Thymus (tissue), 11 donors: ENCODE measurements at regions not wholly inside any gene's neighbourhood (a gene's known extent, or its start where the extent isn't known, plus 50 kb on each side); places are given as distances from the start of the nearest gene placed in this dataset.

ENCODE experiments used
- DNase-seq, 9 donors: peaks; one replicate each; pipeline ENCODE4 v3.0.0-alpha.2; 2013; ENCODE audit warnings: low spot score in 9 of 9, low read depth in 6 of 9, missing footprints in 1 of 9
- H3K27ac ChIP-seq, 2 donors: one replicate each; pipeline ENCODE4 v1.5.1; 2013; ENCODE audit warnings: control low read depth in 1 of 2, low read depth in 1 of 2, low read length in 1 of 2, mild to moderate bottlenecking in 1 of 2, moderate library complexity in 1 of 2
- H3K27me3 ChIP-seq, 2 donors: one replicate each; pipeline ENCODE4 v1.5.1; 2013; ENCODE audit warnings: low read length in 1 of 2; ENCODE audit not compliant: control insufficient read depth in 2 of 2, insufficient read depth in 1 of 2
- H3K36me3 ChIP-seq, 2 donors: one replicate each; pipeline ENCODE4 v1.5.1; 2013; ENCODE audit warnings: low read length in 1 of 2, mild to moderate bottlenecking in 1 of 2, moderate library complexity in 1 of 2; ENCODE audit not compliant: control insufficient read depth in 2 of 2, insufficient read depth in 2 of 2
- H3K4me1 ChIP-seq, 2 donors: one replicate each; pipeline ENCODE4 v1.5.1; 2013; ENCODE audit warnings: low read length in 2 of 2; ENCODE audit not compliant: control insufficient read depth in 2 of 2, insufficient read depth in 2 of 2
- H3K4me3 ChIP-seq, 2 donors: one replicate each; pipeline ENCODE4 v1.5.1; 2013; ENCODE audit warnings: low read length in 2 of 2, control low read depth in 1 of 2, mild to moderate bottlenecking in 1 of 2
- H3K9me3 ChIP-seq, 2 donors: one replicate each; pipeline ENCODE4 v1.5.1; 2013; ENCODE audit warnings: low read length in 1 of 2, mild to moderate bottlenecking in 1 of 2; ENCODE audit not compliant: control insufficient read depth in 2 of 2, insufficient read depth in 1 of 2
- WGBS: extraction: QIAGEN DNeasy Blood & Tissue Kit; methylation state at CpG from one replicate; pipeline ENCODE4 v1.1.7; 2013; 5-methylcytosine and 5-hydroxymethylcytosine counted together
- donor health status: healthy.

- no peaks in the 10 kb centered on the region for H3K36me3 ChIP-seq
- H3K9me3 ChIP-seq: no peaks in the 10 kb centered on the region
- H3K4me1 ChIP-seq: no peaks in the 10 kb centered on the region
- no peak overlapping the region for H3K4me3 ChIP-seq
- H3K27ac ChIP-seq: no peak overlapping the region
- no peak for DNase-seq
- H3K27me3 ChIP-seq: no peaks in the 10 kb centered on the region
Observed at GRCh38 chr3:113142476-113142875, 68.9 kb upstream of the BOC start.

DNA sequence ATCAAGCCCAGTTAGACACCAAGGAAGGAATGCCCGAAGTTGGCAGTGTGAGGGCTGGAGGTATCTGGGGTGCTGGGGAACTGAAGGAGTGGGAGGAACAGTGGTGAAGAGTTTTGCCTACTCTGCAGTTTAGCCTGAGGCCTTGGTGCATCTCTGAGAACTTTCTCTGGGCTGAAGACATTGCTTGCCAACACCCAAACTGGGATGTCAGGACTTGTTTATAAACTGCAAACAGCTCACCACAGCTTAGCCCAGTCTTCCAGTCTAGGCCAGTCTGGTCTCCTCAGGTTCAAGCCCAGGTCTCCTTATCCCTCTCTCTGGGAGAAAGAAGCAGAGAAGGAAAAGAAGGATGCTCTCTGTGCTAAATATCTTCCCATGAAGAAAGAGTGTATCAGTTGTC is 68.0 kb upstream of the BOC start:
- H3K27ac ChIP-seq: no peak overlapping the region
- H3K36me3 ChIP-seq: no peaks in the 10 kb centered on the region
- H3K27me3 ChIP-seq: no peaks in the 10 kb centered on the region
- no peak overlapping the region for H3K4me3 ChIP-seq
- DNase-seq: no peak
- H3K4me1 ChIP-seq: no peaks in the 10 kb centered on the region
- WGBS: 100% methylated on average over 1 of the region's 1 CpG
- no peaks in the 10 kb centered on the region for H3K9me3 ChIP-seq

- no peaks in the 10 kb centered on the region for H3K9me3 ChIP-seq
- DNase-seq: no peak
- peak overlapping the region; percentile 10 to 29 for H3K27ac ChIP-seq
- no peaks in the 10 kb centered on the region for H3K36me3 ChIP-seq
- H3K27me3 ChIP-seq: no peaks in the 10 kb centered on the region
- WGBS: 92% methylated on average over 9 of the region's 9 CpGs
- no peak overlapping the region for H3K4me3 ChIP-seq
- no peaks in the 10 kb centered on the region for H3K4me1 ChIP-seq
Observed at GRCh38 chr3:113147681-113148261, 63.6 kb upstream of the BOC start.

- DNase-seq: no peak
- H3K4me1 ChIP-seq: no peaks in the 10 kb centered on the region
- H3K36me3 ChIP-seq: no peaks in the 10 kb centered on the region
- H3K9me3 ChIP-seq: no peaks in the 10 kb centered on the region
- no peak overlapping the region for H3K4me3 ChIP-seq
- WGBS: 90% methylated on average over 4 of the region's 4 CpGs
- H3K27ac ChIP-seq: peak overlapping the region; percentile 29 to 37
- H3K27me3 ChIP-seq: no peaks in the 10 kb centered on the region
Observed at GRCh38 chr3:113148284-113148683, 63.1 kb upstream of the BOC start.

DNA sequence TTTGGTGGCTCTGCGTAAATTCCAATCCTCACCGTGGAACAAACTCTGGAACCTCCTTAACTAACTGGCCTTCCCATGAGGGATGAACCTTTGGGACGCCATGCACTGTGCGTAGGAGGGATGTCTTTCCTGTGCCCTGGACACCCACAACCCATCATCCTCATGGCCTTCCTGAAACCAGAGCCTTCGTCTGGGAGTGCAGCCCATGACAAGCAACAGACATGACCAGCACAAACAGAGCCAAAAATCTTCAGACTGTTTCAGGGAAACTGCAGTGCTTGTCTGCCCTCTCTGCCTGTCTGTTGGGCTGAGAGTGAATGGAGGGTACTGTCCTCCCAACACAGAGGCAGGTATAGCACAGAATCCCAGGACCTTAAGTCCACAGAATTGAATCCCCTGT is 61.1 kb upstream of the BOC start:
- no peaks in the 10 kb centered on the region for H3K36me3 ChIP-seq
- H3K27me3 ChIP-seq: no peaks in the 10 kb centered on the region
- no peak for DNase-seq
- H3K9me3 ChIP-seq: no peaks in the 10 kb centered on the region
- 93% methylated on average over 5 of the region's 5 CpGs for WGBS
- no peak overlapping the region for H3K27ac ChIP-seq
- no peaks in the 10 kb centered on the region for H3K4me1 ChIP-seq
- H3K4me3 ChIP-seq: no peak overlapping the region

DNA sequence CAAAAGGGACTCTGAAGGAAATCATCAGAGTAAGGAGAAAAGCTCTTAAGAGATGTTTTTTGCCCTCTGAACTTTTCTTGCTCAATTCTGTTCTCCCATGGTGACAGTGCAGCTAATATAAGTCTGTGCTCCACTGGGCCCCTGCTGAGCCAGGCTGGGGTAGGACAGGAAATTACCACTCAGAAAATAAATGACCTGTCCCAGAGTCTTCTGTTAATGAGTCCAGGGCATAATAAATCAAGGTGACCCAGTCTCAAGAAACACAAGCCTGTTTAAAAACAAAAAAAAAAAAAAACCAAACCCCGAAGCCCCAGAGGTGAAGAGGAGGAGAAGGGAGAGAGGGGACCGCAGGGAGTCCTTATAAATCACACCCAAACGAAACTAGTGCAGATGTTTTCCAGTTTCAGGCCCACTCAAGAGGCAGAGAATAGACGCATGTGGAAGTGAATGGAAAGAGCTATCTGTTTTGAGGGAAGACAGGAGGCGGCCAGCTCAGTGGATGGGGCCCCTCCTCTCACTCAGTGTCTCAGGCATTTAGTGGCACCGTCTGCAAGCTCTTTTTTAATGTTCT is 59.8 kb upstream of the BOC start:
- no peaks in the 10 kb centered on the region for H3K4me1 ChIP-seq

GRCh38 chr3:113152849-113153248 is 58.5 kb upstream of the BOC start:
- Histone ChIP-seq H3K27me3 (no peaks in the 10 kb centered on the region), H3K36me3 (no peaks in the 10 kb centered on the region), H3K27ac (no peak overlapping the region), H3K4me1 (no peaks in the 10 kb centered on the region), H3K4me3 (no peak overlapping the region), H3K9me3 (no peaks in the 10 kb centered on the region)
- no peak for DNase-seq
- 54% methylated on average over 1 of the region's 1 CpG for WGBS

More for the DNA sequence above, 59.8 kb upstream of the BOC start:
- Histone ChIP-seq H3K9me3 (no peaks in the 10 kb centered on the region), H3K27me3 (no peaks in the 10 kb centered on the region), H3K4me3 (no peak overlapping the region), H3K36me3 (no peaks in the 10 kb centered on the region), H3K27ac (no peak overlapping the region)
- WGBS: 88% methylated on average over 6 of the region's 6 CpGs
- DNase-seq: no peak

- Histone ChIP-seq H3K4me3 (no peak overlapping the region), H3K27ac (no peak overlapping the region), H3K36me3 (no peaks in the 10 kb centered on the region), H3K27me3 (no peaks in the 10 kb centered on the region), H3K4me1 (no peaks in the 10 kb centered on the region), H3K9me3 (no peaks in the 10 kb centered on the region)
- 96% methylated on average over 3 of the region's 3 CpGs for WGBS
- DNase-seq: no peak
Observed at GRCh38 chr3:113153499-113154107, 57.8 kb upstream of the BOC start.

- 95% methylated on average over 2 of the region's 2 CpGs for WGBS
- H3K9me3 ChIP-seq: no peaks in the 10 kb centered on the region
- H3K27ac ChIP-seq: no peak overlapping the region
- H3K27me3 ChIP-seq: no peaks in the 10 kb centered on the region
- no peak overlapping the region for H3K4me3 ChIP-seq
- no peak for DNase-seq
- no peaks in the 10 kb centered on the region for H3K4me1 ChIP-seq
- no peaks in the 10 kb centered on the region for H3K36me3 ChIP-seq
Observed at GRCh38 chr3:113156816-113157333, 54.5 kb upstream of the BOC start.
